Heart left ventricle (tissue), 13 donors: ENCODE measurements at regions not wholly inside any gene's neighbourhood (a gene's known extent, or its start where the extent isn't known, plus 50 kb on each side); places are given as distances from the start of the nearest gene placed in this dataset.

Experiments
- POLR2A ChIP-seq, 2 donors: fragments of 450-650 bp; IDR thresholded peaks; one replicate each; pipeline ENCODE4 v1.6.1; 2017; ENCODE audit warnings: antibody characterized with exemption in 2 of 2, mild to moderate bottlenecking in 2 of 2, moderate library complexity in 2 of 2
- TF ChIP-seq, protein P1 (sequence below), 12 donors: fragments of 200-600 bp; sonication (generic) in 4 of 12; IDR thresholded peaks; one replicate each; pipeline versions ENCODE4 v1.5.0 to v1.8.0; 2018 to 2022; ENCODE audit warnings: antibody characterized with exemption in 12 of 12, mild to moderate bottlenecking in 5 of 12
- donor health status: ischemic (EF 13 %, LVEDD 7.1; RV severe dilation, severe dysfunction).
- donor health status: DM: no; HTN: yes; CAD: no.
- donor health status: DM: no; HTN: no; CAD: no.
- donor health status: ischemic (EF 25% LVEDD 6.9; RV normal size, moderate dysfunction).
- donor health status: ischemic (EF 25% LVEDD 5.7; RV mildly dilated, moderate dysfunction).
- donor health status: ischemic (EF 35%, LVEDD 5.7; RV mildly dilated, moderate dysfunction).
- donor health status: nonischemic (EF 11% LVEDD 7.7; RV severe dilation, severe dysfunction).
- donor health status: DM: yes; HTN: yes; CAD: no.
- donor health status: PGD.
- donor health status: ischemic (EF 29% LVEDD 5.4; RV normal size, mild dysfunction).
- donor health status: nonischemic (EF 23%, LVEDD 6.1; RV moderate dilation, normal function).

DNA sequence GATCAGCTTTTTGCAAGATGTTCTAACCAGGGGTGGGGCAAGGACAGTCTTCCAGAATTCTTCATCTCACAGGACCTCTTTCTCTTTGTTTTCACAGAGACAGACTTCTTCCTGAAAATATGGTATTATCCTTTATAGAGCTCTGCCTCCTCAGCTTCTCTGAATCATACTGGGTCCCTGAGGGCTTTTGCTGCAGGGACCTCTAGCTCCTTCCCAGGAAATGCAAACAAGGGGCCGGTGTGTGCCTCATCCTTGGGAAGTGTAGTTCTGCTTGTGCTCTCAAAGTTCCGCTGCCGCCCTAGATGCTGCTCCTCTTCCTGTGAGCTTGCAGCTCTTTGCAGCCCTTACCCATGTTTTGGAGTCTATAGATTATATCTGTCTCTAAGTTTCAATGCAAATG is 99.5 kb upstream of the NPAS2 start:
- no peak for TF ChIP-seq POLR2A (IDR thresholded peaks at IDR 0.05)
- TF ChIP-seq, protein P1, sequence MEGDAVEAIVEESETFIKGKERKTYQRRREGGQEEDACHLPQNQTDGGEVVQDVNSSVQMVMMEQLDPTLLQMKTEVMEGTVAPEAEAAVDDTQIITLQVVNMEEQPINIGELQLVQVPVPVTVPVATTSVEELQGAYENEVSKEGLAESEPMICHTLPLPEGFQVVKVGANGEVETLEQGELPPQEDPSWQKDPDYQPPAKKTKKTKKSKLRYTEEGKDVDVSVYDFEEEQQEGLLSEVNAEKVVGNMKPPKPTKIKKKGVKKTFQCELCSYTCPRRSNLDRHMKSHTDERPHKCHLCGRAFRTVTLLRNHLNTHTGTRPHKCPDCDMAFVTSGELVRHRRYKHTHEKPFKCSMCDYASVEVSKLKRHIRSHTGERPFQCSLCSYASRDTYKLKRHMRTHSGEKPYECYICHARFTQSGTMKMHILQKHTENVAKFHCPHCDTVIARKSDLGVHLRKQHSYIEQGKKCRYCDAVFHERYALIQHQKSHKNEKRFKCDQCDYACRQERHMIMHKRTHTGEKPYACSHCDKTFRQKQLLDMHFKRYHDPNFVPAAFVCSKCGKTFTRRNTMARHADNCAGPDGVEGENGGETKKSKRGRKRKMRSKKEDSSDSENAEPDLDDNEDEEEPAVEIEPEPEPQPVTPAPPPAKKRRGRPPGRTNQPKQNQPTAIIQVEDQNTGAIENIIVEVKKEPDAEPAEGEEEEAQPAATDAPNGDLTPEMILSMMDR (IDR thresholded peaks at IDR 0.05) = no peak
